Nucleus accumbens (tissue), 56 donors: ENCODE measurements at regions not wholly inside any gene's neighbourhood (a gene's known extent, or its start where the extent isn't known, plus 50 kb on each side); places are given as distances from the start of the nearest gene placed in this dataset.
"Not testable (repeated sequence)": the region's sequence is repeated elsewhere in the genome, so short reads cannot be mapped to it uniquely, and the experiment has no call there.

Experiments used
- DNase-seq, 56 donors: peaks; one replicate each; lab custom pipeline; 2025; lab: John Stamatoyannopoulos, UW

DNA sequence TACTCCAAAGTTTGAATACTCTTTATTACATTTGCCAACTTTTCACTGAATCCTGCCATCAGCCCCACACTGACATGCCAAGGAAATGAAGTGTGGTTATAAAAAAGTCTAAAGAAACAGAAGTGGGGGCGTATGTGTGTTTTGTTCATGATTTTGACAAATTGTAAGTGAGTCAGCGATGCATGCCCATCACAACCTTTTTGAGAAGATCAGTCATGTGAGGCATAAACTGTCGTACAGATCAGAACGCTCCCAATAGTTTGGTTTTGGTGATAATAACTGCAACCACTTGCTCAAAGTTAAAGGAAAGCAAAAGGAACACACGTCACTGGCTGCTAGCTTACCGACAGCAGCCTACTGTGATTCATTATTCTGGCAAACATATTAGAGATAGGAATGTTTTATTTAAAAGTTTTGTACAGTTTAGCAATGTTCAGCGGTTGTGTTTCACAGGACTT, 95.6 kb downstream of the RGS2 start:
- DNase-seq: peak in 4 of 56 donors; percentile 5 to 9 (median 6)

DNA sequence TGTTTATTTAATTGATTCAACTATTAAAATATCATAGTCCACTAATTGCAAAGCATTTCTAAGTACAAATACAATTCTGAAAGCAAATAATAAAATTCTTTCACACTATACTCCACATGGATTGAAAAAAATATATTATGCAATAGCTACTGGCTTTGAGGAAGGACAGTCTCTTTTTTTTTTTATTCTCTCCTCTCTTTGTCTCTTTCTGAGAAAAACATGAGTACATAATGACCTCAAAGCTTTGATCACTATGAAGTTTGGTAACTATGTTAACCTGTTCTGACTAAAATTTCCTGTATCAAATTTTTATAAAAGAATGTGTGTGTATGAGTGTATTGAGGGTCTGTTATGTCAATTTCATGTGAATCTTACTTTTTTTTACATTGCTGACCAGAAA, 96.2 kb downstream of the RGS2 start:
- no peak for DNase-seq

GRCh38 chr1:192906334-192906733, 97.5 kb downstream of the RGS2 start:
- DNase-seq: no peak

GRCh38 chr1:192907545-192908243, 98.9 kb downstream of the RGS2 start:
- no peak for DNase-seq

GRCh38 chr1:192911896-192912656, 103.2 kb downstream of the RGS2 start:
- DNase-seq: not testable (repeated sequence)

GRCh38 chr1:192913683-192914082, 104.8 kb downstream of the RGS2 start:
- peak in 1 of 56 donors; percentile 3 for DNase-seq

- no peak for DNase-seq
Observed at GRCh38 chr1:192914092-192914491, 105.3 kb downstream of the RGS2 start.

GRCh38 chr1:192914696-192915095, 105.9 kb downstream of the RGS2 start:
- no peak for DNase-seq

- no peak for DNase-seq
Observed at GRCh38 chr1:192916021-192916420, 107.2 kb downstream of the RGS2 start.

DNA sequence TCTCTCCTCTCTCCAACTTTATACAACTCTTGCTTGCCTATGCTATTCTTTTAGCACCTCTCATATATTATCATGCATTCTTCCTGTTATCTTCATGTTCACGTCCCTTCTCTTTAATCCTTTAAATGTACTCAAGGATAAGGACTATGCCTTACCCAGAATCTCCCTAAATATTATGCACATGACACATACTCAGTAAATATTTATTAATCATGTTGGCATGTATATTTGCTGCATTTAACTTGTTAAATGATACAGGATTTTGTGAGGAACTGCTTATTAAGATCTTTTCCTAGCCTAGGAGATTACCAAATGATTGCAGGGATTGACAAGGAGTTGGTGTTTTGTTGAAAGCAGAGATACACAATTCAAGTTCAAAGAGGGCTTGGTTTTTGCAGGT, 109.4 kb downstream of the RGS2 start:
- DNase-seq: no peak

- no peak for DNase-seq
Observed at GRCh38 chr1:192920412-192920811, 111.6 kb downstream of the RGS2 start.

- no peak for DNase-seq
Observed at GRCh38 chr1:192925609-192926008, 116.8 kb downstream of the RGS2 start.

- no peak for DNase-seq
Observed at GRCh38 chr1:192926736-192927135, 117.9 kb downstream of the RGS2 start.

GRCh38 chr1:192927496-192927895, 118.7 kb downstream of the RGS2 start:
- peak in 5 of 56 donors; percentile 1 to 17 (median 5) for DNase-seq

- no peak for DNase-seq
Observed at GRCh38 chr1:192929597-192929996, 120.8 kb downstream of the RGS2 start.

DNA sequence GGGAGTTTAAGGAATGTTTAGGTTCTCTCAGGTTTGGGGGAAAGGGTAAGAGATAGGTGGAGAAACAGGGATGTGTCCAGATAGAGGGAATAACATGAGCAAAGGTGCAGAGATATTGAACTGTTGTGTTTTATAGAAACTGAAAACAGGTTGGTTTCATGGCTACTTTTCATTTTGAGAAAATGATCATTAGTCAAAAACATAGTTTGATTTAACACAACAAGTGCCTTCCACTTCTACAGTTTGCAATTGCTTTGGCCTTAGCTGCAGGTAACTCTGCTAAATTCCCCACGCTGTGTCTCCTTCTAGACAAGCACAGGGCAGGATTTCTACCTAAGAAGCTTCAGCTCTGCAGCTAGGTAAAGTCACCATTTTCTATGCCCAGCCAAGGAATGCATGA, 124.9 kb downstream of the RGS2 start:
- DNase-seq: no peak

DNA sequence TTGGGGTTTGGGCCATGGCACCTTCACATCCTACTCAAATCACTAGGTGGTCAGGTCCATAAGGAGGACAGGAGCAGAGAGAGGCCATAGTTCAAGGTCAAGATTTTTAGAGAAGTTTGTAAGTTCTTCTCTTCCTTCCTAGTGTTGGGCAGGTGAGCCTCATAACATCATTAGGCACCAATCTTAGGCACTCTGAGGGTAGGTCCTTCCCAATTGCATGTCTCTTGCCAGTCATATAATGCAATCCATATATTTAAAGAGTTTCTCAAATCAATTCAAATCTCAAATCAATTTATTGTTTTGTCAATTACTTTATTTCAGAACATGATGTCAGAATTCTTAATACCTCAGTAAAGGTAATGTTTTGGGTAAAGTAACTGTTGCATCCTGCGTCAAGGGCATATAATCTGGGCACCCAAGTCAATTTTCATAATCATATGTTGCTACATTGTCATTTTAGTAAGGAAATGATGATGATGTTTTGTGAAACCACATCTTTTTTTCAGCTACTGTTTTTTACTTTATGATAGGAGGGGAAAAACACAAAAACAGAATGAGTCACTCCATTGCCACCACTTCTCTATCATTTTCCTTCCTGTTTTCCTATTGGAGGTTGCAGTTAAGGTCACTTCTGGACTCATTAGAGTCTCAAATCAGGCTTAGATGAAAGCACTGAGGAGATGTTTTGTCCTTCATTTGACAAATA, 122.7 kb downstream of the UCHL5 start:
- no peak for DNase-seq

GRCh38 chr1:192937128-192937527, 122.0 kb downstream of the UCHL5 start:
- no peak for DNase-seq

DNA sequence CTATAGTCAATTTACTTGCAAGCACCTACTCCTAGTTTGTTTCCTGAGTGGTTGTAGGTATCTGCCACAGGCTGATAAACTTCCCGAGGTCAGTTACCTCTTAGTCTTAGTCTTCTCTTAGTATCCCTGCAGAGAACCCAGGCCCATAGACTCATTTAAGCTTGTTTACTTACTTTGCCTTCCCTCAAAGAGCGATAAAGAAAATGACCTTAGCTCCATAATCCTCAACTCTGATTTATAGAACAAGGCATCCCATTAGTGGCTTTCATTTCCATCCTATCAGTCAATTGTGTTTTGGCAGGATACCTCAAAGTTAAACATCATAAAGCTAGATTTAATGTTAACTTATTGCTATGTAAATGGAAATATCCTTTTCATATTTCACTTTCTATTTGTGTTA, 119.7 kb downstream of the UCHL5 start:
- no peak for DNase-seq

- DNase-seq: no peak
Observed at GRCh38 chr1:192940658-192941057, 118.5 kb downstream of the UCHL5 start.

DNA sequence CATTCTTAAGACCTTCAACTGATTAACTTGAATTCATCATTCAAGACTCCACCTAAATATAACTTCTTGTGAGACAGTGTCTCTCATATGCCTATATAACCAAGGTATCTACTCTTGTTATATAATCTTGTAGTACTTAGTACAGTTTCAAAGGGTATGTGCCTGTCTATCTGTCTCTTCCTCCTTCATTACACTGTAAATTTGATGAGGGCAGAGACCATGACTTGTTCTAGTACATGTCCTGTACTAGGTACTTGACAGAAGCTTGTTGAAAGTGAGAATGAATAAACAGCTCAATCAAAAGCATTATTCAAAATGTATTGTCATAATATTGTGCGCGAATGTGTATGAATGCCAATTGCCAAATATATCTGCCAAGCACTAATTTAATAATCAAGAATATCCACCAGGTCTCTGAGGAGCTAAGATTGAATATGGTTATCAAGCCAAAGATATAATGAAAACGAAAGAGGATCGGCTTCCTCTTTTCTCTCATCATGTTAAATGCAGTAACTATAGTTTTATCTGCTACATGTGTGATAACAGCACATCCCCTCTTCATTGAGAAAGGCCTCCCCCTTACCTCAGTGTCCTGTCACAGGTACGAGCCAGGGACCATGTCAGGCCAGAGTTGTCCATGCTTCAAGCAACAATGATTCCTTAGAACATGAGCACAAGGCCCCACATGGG, 117.3 kb downstream of the UCHL5 start:
- DNase-seq: no peak
